NCI-H226 (cell line): ENCODE measurements at regions not wholly inside any gene's neighbourhood (a gene's known extent, or its start where the extent isn't known, plus 50 kb on each side); places are given as distances from the start of the nearest gene placed in this dataset.
"Not testable (repeated sequence)": the region's sequence is repeated elsewhere in the genome, so short reads cannot be mapped to it uniquely, and the experiment has no call there.

ENCODE experiments used
- DNase-seq: peaks from one replicate; pipeline ENCODE4 v3.0.0-alpha.2; 2015

- DNase-seq, result no peak
Observed at GRCh38 chr13:22877421-22877820, 303.4 kb upstream of the SGCG start.

- DNase-seq, result no peak
Observed at GRCh38 chr13:22880741-22881720, 299.7 kb upstream of the SGCG start.

- not testable (repeated sequence) for DNase-seq
Observed at GRCh38 chr13:22881721-22882608, 298.8 kb upstream of the SGCG start.

GRCh38 chr13:22883262-22883840 lies 297.4 kb upstream of the SGCG start:
- DNase-seq, result no peak

GRCh38 chr13:22883956-22884355 lies 296.8 kb upstream of the SGCG start:
- no peak for DNase-seq

GRCh38 chr13:22886061-22886460 lies 294.7 kb upstream of the SGCG start:
- not testable (repeated sequence) for DNase-seq

- DNase-seq, result not testable (repeated sequence)
Observed at GRCh38 chr13:22889376-22889775, 291.4 kb upstream of the SGCG start.

- DNase-seq, result no peak
Observed at GRCh38 chr13:22893204-22893603, 287.6 kb upstream of the SGCG start.

- no peak for DNase-seq
Observed at GRCh38 chr13:22893777-22894176, 287.0 kb upstream of the SGCG start.

GRCh38 chr13:22897571-22898314 lies 283.0 kb upstream of the SGCG start:
- DNase-seq, result no peak

GRCh38 chr13:22900416-22900951 lies 280.3 kb upstream of the SGCG start:
- DNase-seq, result not testable (repeated sequence)

GRCh38 chr13:22903301-22903700 lies 277.5 kb upstream of the SGCG start:
- DNase-seq, result no peak

- DNase-seq, result no peak
Observed at GRCh38 chr13:22903925-22904324, 276.9 kb upstream of the SGCG start.

- DNase-seq, result no peak
Observed at GRCh38 chr13:22915442-22916082, 265.2 kb upstream of the SGCG start.

GRCh38 chr13:22916276-22916675 lies 264.5 kb upstream of the SGCG start:
- not testable (repeated sequence) for DNase-seq

- peak; percentile 29 for DNase-seq
Observed at GRCh38 chr13:22925881-22926747, 254.7 kb upstream of the SGCG start.

- DNase-seq, result no peak
Observed at GRCh38 chr13:22926748-22927400, 253.9 kb upstream of the SGCG start.

- DNase-seq, result not testable (repeated sequence)
Observed at GRCh38 chr13:22927845-22928244, 252.9 kb upstream of the SGCG start.

- no peak for DNase-seq
Observed at GRCh38 chr13:22929381-22930126, 251.2 kb upstream of the SGCG start.
